Testis (tissue), 2 donors: ENCODE measurements at regions not wholly inside any gene's neighbourhood (a gene's known extent, or its start where the extent isn't known, plus 50 kb on each side); places are given as distances from the start of the nearest gene placed in this dataset.

Experiments
- DNase-seq: peaks from one replicate; pipeline ENCODE4 v3.0.0-alpha.2; 2019
- H3K27ac ChIP-seq, 2 donors: fragments of 200-600 bp; sonication (generic); one replicate each; pipeline ENCODE4 v1.5.1; 2019
- H3K27me3 ChIP-seq: fragments of 200-600 bp; sonication (generic); one replicate; pipeline ENCODE4 v1.5.1; 2019
- H3K36me3 ChIP-seq: fragments of 200-600 bp; sonication (generic); one replicate; pipeline ENCODE4 v1.5.1; 2017; ENCODE audit warnings: low read depth; ENCODE audit errors: missing control alignments
- H3K4me1 ChIP-seq: fragments of 200-600 bp; sonication (generic); one replicate; pipeline ENCODE4 v1.5.1; 2019
- H3K4me3 ChIP-seq, 2 donors: fragments of 200-600 bp; sonication (generic); one replicate each; pipeline ENCODE4 v1.5.1; 2017 to 2019
- H3K9me3 ChIP-seq: fragments of 200-600 bp; sonication (generic); one replicate; pipeline ENCODE4 v1.5.1; 2017
- POLR2A ChIP-seq: fragments of 450-650 bp; IDR thresholded peaks from one replicate; pipeline ENCODE4 v1.6.1; 2017; ENCODE audit warnings: antibody characterized with exemption, mild to moderate bottlenecking, moderate library complexity
- WGBS, 2 donors: methylation state at CpG; one replicate each; pipeline ENCODE4 v1.1.5; 2018; 5-methylcytosine and 5-hydroxymethylcytosine counted together
- intact Hi-C: fragments of 100-400 bp; cut with DNase I; formaldehyde crosslinking; loops from one replicate; pipeline ENCODE4 v1.15.1; 2023; ENCODE audit warnings: low total_unique reads
- TF ChIP-seq, protein P1 (sequence below), 3 experiments: fragments of 450-650 bp in 2 of 3; fragments of 200-600 bp in 1 of 3; sonication (generic) in 1 of 3; IDR thresholded peaks; one replicate each; pipeline ENCODE4 v1.5.1; 2016 to 2019; ENCODE audit warnings: antibody characterized with exemption in 3 of 3, mild to moderate bottlenecking in 2 of 3, moderate library complexity in 1 of 3

DNA sequence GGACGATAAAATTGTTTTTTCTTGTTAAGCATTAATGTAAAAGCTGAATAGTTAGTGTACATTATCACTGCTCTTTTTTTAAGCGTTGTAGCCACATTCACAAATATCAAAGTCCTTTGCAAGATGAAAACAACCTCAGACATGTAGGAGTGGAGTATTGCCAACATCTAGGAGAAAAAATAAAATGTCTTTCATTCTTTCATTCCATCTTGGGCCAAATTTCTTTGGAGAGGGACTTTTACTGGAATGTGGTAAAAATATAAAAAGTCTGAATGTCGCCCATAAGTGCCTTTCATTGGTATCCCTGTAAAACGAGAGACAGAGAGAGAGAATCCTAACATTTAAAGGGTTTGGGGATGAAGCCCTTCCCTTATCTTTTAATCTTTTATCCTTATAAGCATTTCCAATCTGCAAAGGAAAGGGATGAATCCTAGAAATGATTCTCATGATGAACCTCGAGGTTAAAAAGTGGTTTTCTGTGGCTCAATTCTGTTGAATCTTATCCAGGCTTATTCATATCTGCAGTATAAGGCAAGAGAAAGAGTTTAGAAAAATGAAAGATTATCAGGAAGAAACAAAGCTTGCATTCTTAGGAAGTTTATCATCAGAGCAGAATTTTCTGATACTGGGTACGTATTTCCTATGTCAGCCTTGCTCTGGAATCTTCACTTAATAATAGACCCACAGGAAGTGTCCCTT is 1031.7 kb downstream of the MCTP2 start:
- DNase-seq = no peak
- no peaks in the 10 kb centered on the region for H3K27me3 ChIP-seq
- WGBS, 2 donors = 41% methylated on average over 6 of the region's 6 CpGs
- no peaks in the 10 kb centered on the region for H3K9me3 ChIP-seq
- TF ChIP-seq, protein P1, sequence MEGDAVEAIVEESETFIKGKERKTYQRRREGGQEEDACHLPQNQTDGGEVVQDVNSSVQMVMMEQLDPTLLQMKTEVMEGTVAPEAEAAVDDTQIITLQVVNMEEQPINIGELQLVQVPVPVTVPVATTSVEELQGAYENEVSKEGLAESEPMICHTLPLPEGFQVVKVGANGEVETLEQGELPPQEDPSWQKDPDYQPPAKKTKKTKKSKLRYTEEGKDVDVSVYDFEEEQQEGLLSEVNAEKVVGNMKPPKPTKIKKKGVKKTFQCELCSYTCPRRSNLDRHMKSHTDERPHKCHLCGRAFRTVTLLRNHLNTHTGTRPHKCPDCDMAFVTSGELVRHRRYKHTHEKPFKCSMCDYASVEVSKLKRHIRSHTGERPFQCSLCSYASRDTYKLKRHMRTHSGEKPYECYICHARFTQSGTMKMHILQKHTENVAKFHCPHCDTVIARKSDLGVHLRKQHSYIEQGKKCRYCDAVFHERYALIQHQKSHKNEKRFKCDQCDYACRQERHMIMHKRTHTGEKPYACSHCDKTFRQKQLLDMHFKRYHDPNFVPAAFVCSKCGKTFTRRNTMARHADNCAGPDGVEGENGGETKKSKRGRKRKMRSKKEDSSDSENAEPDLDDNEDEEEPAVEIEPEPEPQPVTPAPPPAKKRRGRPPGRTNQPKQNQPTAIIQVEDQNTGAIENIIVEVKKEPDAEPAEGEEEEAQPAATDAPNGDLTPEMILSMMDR (IDR thresholded peaks at IDR 0.05) = no peak
- H3K4me1 ChIP-seq = peaks cover 20% of the 10 kb centered on the region
- intact Hi-C loops = loop anchor here (10.0 kb wide), 2 partner anchors 202 to 1082 kb away; no protein-coding TSS in a partner anchor
- no peaks in the 10 kb centered on the region for H3K36me3 ChIP-seq
- H3K4me3 ChIP-seq = no peak overlapping the region
- H3K27ac ChIP-seq = peak overlapping the region in 1 of 2 donors; percentile 66

DNA sequence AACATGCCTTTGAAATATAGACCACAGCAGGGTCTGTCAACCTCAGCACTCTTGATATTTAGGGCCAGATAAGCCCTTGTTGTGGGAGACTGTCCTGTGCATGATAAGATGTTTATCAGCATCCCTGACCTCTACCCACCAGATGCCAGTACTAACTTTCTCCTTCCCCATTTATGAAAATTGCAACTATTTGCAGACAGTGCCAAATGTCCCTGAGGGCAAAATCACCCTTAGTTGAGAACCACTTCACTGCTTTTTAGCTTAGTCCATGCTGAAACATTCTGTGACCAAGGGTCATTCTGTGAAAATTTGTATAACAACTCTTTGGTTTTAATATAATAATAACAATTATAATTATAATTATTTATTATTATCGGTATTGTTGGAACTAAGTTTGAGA is 1032.4 kb downstream of the MCTP2 start:
- H3K4me1 ChIP-seq = peaks cover 20% of the 10 kb centered on the region
- DNase-seq = no peak
- no peak for TF ChIP-seq POLR2A
- TF ChIP-seq, protein P1 (IDR thresholded peaks at IDR 0.05) = no peak

DNA sequence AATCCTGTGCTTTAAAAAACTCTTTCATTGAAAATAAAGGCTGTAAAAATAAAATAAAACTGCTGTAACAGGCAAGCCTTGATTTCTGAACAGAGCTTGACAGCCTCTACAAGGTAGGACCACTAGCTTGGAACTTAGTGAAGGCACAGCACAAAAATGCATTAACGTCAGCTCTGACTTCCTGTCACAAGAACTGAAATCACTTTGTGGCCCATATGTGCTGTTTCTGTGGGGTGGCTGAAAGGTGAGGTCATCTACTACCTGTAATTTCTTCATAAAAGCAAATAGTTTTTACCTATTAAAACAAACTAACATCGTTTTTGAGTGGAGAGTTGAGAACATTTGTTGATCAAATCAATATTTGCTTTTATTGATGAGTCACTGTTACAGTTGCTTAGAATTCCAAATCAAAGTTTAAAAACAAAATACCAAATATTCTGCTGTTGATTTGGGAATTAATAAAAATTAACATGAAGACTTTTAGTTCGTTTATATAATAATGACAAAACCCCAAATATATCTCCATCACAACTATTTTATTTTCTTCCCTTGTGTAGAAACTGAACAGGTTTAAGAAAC is 1034.1 kb downstream of the MCTP2 start:
- intact Hi-C loops = loop anchor here (10.0 kb wide), 2 partner anchors 199 to 1079 kb away; no protein-coding TSS in a partner anchor
- H3K9me3 ChIP-seq = no peaks in the 10 kb centered on the region
- H3K4me3 ChIP-seq = no peak overlapping the region
- peak overlapping the region in 1 of 2 donors; percentile 37 for H3K27ac ChIP-seq
- no peak for TF ChIP-seq POLR2A
- TF ChIP-seq, protein P1 (IDR thresholded peaks at IDR 0.05) = no peak
- 74 to 77% methylated on average over 3 of the region's 3 CpGs for WGBS, 2 donors
- H3K4me1 ChIP-seq = peaks cover 4% of the 10 kb centered on the region
- H3K27me3 ChIP-seq = no peaks in the 10 kb centered on the region
- no peak for DNase-seq
- no peaks in the 10 kb centered on the region for H3K36me3 ChIP-seq

More for the DNA sequence above, 1032.4 kb downstream of the MCTP2 start:
- Histone ChIP-seq H3K36me3 (no peaks in the 10 kb centered on the region), H3K9me3 (no peaks in the 10 kb centered on the region), H3K4me3 (no peak overlapping the region), H3K27me3 (no peaks in the 10 kb centered on the region), H3K27ac (peak overlapping the region in 1 of 2 donors; percentile 66)
- 88 to 95% methylated on average over 1 of the region's 1 CpG for WGBS, 2 donors
- intact Hi-C loops = loop anchor here (10.0 kb wide), 2 partner anchors 201 to 1081 kb away; no protein-coding TSS in a partner anchor

DNA sequence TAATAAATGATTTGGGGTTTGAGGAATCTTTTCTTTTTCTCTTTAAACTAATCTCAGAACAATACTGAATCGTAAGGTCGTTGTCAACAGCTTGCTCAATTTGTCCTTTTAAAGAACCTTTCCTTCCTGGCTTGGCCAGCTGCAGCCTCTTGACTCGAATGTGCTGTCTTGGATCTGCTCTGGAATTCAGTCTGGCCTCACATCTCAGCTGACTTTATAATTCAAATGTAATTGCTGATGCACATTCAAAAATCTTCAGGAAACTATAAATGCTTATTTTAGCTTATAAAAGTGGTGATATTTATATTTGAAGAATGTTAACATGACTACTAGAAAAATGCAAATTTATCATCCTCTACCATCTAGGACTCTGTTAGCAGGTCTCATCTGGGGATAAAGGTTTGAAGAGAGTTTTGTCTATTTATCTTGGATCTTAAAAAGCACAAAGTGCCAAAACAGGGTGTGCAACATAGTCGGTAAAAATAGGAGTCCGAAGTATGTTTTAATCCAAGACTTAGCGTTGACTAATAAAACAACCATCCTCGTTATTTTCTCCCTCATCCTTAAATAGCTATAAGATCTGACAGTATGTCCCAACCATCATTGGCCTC is 1035.2 kb downstream of the MCTP2 start:
- Histone ChIP-seq H3K4me1 (peaks cover 4% of the 10 kb centered on the region), H3K4me3 (no peak overlapping the region), H3K36me3 (no peaks in the 10 kb centered on the region), H3K9me3 (no peaks in the 10 kb centered on the region), H3K27ac (peak overlapping the region; percentile 37 to 43), H3K27me3 (no peaks in the 10 kb centered on the region)
- WGBS, 2 donors = 41 to 49% methylated on average over 7 of the region's 7 CpGs
- DNase-seq = peak; percentile 58
- no peak for TF ChIP-seq POLR2A
- TF ChIP-seq, protein P1 (IDR thresholded peaks at IDR 0.05) = no peak
- intact Hi-C loops = loop anchor here (10.0 kb wide), 2 partner anchors 198 to 1078 kb away; no protein-coding TSS in a partner anchor
